Gastrocnemius medialis (tissue), 4 donors: ENCODE measurements at regions not wholly inside any gene's neighbourhood (a gene's known extent, or its start where the extent isn't known, plus 50 kb on each side); places are given as distances from the start of the nearest gene placed in this dataset.

Source experiments
- POLR2A ChIP-seq, 2 donors: fragments of 450-650 bp; IDR thresholded peaks; one replicate each; pipeline ENCODE4 v1.6.1; 2017; ENCODE audit warnings: antibody characterized with exemption in 2 of 2, mild to moderate bottlenecking in 2 of 2, moderate library complexity in 2 of 2
- TF ChIP-seq, protein P1 (sequence below), 5 experiments: fragments of 450-650 bp in 3 of 5; fragments of 200-600 bp in 2 of 5; sonication (generic) in 2 of 5; IDR thresholded peaks in 4 of 5; conservative IDR thresholded peaks in 1 of 5; 1 replicate in 4 of 5; 2 replicates in 1 of 5; pipeline ENCODE4 v1.5.1; 2016 to 2019; ENCODE audit warnings: antibody characterized with exemption in 5 of 5, mild to moderate bottlenecking in 3 of 5, moderate library complexity in 3 of 5

- TF ChIP-seq, protein P1, sequence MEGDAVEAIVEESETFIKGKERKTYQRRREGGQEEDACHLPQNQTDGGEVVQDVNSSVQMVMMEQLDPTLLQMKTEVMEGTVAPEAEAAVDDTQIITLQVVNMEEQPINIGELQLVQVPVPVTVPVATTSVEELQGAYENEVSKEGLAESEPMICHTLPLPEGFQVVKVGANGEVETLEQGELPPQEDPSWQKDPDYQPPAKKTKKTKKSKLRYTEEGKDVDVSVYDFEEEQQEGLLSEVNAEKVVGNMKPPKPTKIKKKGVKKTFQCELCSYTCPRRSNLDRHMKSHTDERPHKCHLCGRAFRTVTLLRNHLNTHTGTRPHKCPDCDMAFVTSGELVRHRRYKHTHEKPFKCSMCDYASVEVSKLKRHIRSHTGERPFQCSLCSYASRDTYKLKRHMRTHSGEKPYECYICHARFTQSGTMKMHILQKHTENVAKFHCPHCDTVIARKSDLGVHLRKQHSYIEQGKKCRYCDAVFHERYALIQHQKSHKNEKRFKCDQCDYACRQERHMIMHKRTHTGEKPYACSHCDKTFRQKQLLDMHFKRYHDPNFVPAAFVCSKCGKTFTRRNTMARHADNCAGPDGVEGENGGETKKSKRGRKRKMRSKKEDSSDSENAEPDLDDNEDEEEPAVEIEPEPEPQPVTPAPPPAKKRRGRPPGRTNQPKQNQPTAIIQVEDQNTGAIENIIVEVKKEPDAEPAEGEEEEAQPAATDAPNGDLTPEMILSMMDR (IDR thresholded peaks at IDR 0.05 in 4 of 5, conservative IDR thresholded peaks at IDR 0.05 in 1 of 5): no peak
- no peak for TF ChIP-seq POLR2A (IDR thresholded peaks at IDR 0.05)
These were observed 511.7 kb upstream of the KLHL1 start for GRCh38 chr13:70619936-70620335.
